Bronchial epithelial cell (primary cell): ENCODE measurements at regions not wholly inside any gene's neighbourhood (a gene's known extent, or its start where the extent isn't known, plus 50 kb on each side); places are given as distances from the start of the nearest gene placed in this dataset.
A peak's percentile ranks its signal among the peaks of the same experiment; 100 is the strongest.

Source experiments
- DNase-seq: peaks from one replicate; pipeline ENCODE4 v3.0.0-alpha.2; 2010; ENCODE audit warnings: low read depth
- FAIRE-seq: peaks from 2 replicates; lab custom pipeline; 2011; peaks lifted over from hg19 to GRCh38; lab: Jason Lieb, UNC
- H3K27me3 ChIP-seq: 2 replicates; pipeline ENCODE4 v1.5.1; 2011; ENCODE audit warnings: low read length; ENCODE audit not compliant: control insufficient read depth, insufficient read depth
- H3K36me3 ChIP-seq: 2 replicates; pipeline ENCODE4 v1.5.1; 2011; ENCODE audit warnings: low read length; ENCODE audit not compliant: control insufficient read depth, insufficient read depth
- H3K4me3 ChIP-seq: 2 replicates; pipeline ENCODE4 v1.5.1; 2011; ENCODE audit warnings: mild to moderate bottlenecking, low read depth, low read length, control low read depth
- TF ChIP-seq, protein P1 (sequence below): IDR thresholded peaks from 2 replicates; pipeline ENCODE4 v1.5.1; 2011; ENCODE audit warnings: mild to moderate bottlenecking, moderate library complexity, low read length, control low read depth, inconsistent platforms; ENCODE audit not compliant: insufficient read depth, severe bottlenecking

DNA sequence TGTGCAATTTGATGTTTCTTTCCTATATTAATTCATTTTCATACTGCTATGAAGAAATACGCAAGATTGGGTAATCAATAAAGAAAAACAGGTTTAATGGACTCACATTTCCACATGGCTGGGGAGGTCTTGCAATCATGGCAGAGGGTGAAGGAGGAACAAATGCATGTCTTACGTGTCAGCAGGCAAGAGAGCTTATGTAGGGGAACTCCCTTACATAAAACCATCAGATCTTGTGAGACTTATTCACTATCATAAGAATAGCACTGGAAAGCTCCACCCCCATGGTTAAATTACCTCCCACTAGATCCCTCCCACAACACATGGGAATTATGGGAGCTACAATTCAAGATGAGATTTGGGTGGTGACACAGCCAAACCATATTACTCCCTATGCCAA is 418.9 kb upstream of the MAF start:
- H3K4me3 ChIP-seq = no peak overlapping the region
- TF ChIP-seq, protein P1, sequence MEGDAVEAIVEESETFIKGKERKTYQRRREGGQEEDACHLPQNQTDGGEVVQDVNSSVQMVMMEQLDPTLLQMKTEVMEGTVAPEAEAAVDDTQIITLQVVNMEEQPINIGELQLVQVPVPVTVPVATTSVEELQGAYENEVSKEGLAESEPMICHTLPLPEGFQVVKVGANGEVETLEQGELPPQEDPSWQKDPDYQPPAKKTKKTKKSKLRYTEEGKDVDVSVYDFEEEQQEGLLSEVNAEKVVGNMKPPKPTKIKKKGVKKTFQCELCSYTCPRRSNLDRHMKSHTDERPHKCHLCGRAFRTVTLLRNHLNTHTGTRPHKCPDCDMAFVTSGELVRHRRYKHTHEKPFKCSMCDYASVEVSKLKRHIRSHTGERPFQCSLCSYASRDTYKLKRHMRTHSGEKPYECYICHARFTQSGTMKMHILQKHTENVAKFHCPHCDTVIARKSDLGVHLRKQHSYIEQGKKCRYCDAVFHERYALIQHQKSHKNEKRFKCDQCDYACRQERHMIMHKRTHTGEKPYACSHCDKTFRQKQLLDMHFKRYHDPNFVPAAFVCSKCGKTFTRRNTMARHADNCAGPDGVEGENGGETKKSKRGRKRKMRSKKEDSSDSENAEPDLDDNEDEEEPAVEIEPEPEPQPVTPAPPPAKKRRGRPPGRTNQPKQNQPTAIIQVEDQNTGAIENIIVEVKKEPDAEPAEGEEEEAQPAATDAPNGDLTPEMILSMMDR = no peak

DNA sequence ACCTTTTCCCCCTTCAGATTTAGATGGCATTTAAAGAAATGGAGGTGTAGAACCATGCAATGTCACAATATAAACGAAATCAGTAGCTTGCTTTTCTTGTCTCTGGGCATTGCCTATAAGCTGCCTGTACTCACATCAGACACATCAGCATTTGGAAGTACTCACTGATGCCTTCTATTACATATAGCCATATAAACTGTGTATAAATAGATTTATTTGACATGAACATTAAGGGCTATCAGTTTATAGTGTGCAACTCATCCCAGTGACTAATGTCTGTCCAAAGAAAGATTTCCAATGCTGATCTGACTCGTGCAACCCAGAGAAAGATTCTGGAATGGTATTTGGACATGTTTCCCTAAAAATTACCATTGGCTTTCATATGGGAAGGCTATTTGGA is 417.9 kb upstream of the MAF start:
- DNase-seq = no peak
- TF ChIP-seq, protein P1 = no peak
- Histone ChIP-seq H3K4me3 (no peak overlapping the region), H3K36me3 (no peaks in the 10 kb centered on the region), H3K27me3 (no peaks in the 10 kb centered on the region)
- FAIRE-seq = no peak

More for the DNA sequence above, 418.9 kb upstream of the MAF start:
- H3K36me3 ChIP-seq = no peaks in the 10 kb centered on the region
- no peak for DNase-seq
- no peak for FAIRE-seq
- no peaks in the 10 kb centered on the region for H3K27me3 ChIP-seq

DNA sequence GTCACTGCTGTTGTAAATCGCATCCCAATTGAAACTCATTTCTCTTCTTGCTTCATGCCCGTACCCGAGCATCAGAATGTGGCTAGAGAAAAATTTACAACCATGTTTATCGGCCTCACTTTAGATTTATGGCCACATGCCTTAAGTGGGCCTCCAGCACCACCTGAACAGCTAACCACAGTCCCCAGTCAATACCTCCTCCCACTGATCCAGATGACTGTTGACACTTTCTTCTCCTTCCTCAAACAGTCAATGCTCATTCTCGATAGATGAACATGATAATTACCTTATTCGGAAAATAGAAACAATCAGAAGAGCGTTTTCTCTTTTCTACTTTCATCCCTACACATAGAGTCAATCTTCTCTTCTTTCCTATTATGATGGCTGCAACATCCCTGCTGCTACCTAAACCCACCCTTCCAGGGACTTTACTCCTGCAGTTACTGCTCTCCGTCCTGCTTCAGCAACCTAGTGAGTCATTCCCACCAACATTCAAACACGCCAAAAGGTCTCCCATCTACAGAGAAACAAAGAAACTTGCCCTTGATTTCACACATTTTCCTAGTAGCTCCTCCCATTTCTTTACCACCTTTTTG is 416.3 kb upstream of the MAF start:
- Histone ChIP-seq H3K36me3 (no peaks in the 10 kb centered on the region), H3K27me3 (no peaks in the 10 kb centered on the region), H3K4me3 (no peak overlapping the region)
- no peak for FAIRE-seq
- no peak for DNase-seq
- TF ChIP-seq, protein P1 = no peak

DNA sequence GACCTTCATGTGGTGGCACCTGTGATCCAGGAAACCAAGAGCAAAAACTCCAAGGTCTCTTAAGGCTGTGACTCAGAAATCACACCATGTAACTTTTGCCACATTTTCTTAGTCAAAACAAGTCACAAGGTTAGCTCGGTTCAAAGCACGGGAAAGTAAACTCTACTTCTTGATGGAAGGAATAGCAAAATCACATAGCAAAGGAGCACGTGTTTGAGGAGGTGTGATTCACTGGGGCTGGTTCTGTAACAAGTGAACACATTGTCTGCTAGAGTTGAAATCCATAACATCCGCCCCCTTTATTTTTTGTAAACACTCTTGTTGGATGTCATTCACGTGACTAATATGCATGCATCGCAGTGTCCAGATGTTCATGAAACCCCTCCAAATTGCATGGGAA is 415.0 kb upstream of the MAF start:
- FAIRE-seq = no peak
- TF ChIP-seq, protein P1 = no peak
- Histone ChIP-seq H3K27me3 (no peaks in the 10 kb centered on the region), H3K36me3 (no peaks in the 10 kb centered on the region), H3K4me3 (no peak overlapping the region)
- peak; percentile 65 for DNase-seq

DNA sequence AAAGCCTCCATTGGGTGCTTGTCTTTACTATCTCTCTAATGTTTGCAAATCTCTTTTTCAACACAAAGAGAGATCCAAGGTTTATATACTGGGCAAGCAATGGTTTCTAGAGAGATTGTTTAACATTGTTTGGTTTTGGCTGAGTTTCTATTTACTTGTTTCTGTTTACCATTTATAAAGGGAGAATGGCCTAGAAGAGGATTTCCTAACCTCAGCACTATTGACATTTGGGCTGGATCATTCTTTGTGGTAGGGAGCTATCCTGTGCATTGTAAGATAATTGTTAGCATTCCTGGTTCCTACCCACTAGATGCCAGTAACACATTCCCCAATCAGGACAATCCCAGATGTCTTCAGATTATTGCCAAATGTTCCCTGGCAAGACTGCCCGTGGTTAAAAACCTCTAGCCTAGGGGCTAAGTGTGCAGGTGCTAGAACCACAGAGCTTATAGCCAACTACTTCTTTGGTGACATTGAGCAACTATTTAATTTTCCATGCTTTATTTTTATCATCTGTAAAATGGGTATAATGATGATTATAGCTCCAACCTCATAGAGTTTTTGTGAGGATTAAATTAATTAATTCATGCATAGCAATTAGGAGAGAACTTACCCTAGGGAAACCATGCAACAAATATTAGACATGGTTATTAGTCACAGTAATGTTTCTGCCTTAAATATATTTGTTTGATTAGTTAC is 413.9 kb upstream of the MAF start:
- no peaks in the 10 kb centered on the region for H3K27me3 ChIP-seq
- H3K4me3 ChIP-seq = no peak overlapping the region
- TF ChIP-seq, protein P1 = no peak
- H3K36me3 ChIP-seq = no peaks in the 10 kb centered on the region
- no peak for FAIRE-seq
- peak; percentile 50 for DNase-seq
